Progenitor cell of endocrine pancreas (in vitro differentiated cells): ENCODE measurements at regions not wholly inside any gene's neighbourhood (a gene's known extent, or its start where the extent isn't known, plus 50 kb on each side); places are given as distances from the start of the nearest gene placed in this dataset.

Source experiments
- DNase-seq: peaks from one replicate; pipeline ENCODE4 v3.0.0; 2021; ENCODE audit warnings: low spot score; ENCODE audit not compliant: unreplicated experiment
- H3K27ac Mint-ChIP-seq: 2 replicates; pipeline ENCODE4 v1.8.0; 2021; ENCODE audit warnings: mild to moderate bottlenecking, moderate library complexity, mixed read lengths
- H3K27me3 Mint-ChIP-seq: 2 replicates; pipeline ENCODE4 v1.8.0; 2021; ENCODE audit warnings: mixed read lengths
- H3K36me3 Mint-ChIP-seq: 2 replicates; pipeline ENCODE4 v1.8.0; 2022; ENCODE audit warnings: mixed read lengths; ENCODE audit not compliant: insufficient read depth
- H3K4me1 Mint-ChIP-seq: 2 replicates; pipeline ENCODE4 v1.8.0; 2021; ENCODE audit warnings: low read depth, mixed read lengths
- H3K4me3 Mint-ChIP-seq: 2 replicates; pipeline ENCODE4 v1.8.0; 2021; ENCODE audit warnings: low read depth, mild to moderate bottlenecking, moderate library complexity, mixed read lengths
- H3K9me3 Mint-ChIP-seq: 2 replicates; pipeline ENCODE4 v1.8.0; 2021; ENCODE audit warnings: low read depth, mixed read lengths
- TF ChIP-seq, protein P1 (sequence below): fragments of 200-600 bp; sonication (generic); IDR thresholded peaks from one replicate; pipeline ENCODE4 v1.5.0; 2021; ENCODE audit warnings: antibody characterized with exemption, mild to moderate bottlenecking; ENCODE audit not compliant: unreplicated experiment

DNA sequence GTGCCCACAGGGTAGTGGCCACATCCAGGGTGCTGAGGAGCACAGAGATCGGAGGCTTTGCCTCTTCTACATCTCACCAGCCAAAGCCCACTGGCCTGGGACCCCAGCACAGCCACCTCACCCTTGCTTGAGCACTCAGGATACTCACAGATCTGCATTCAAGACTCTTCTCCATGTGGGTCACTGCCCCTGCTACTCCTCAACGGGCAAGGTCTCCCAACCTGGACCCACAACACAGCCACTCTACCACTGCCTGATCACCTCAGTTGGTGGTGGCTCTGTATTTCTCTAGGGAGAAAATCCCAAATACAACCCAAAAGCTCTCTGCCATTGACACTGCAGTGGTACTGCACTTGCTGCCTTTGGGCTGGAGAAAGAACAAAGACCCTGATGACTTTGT lies 190.3 kb upstream of the KLHL4 start:
- DNase-seq, result no peak
- Mint-ChIP-seq H3K4me3 (no peak overlapping the region), H3K27me3 (no peaks in the 10 kb centered on the region), H3K36me3 (no peaks in the 10 kb centered on the region), H3K27ac (no peak overlapping the region), H3K4me1 (peaks cover 2% of the 10 kb centered on the region), H3K9me3 (peaks cover 6% of the 10 kb centered on the region)
- TF ChIP-seq, protein P1, sequence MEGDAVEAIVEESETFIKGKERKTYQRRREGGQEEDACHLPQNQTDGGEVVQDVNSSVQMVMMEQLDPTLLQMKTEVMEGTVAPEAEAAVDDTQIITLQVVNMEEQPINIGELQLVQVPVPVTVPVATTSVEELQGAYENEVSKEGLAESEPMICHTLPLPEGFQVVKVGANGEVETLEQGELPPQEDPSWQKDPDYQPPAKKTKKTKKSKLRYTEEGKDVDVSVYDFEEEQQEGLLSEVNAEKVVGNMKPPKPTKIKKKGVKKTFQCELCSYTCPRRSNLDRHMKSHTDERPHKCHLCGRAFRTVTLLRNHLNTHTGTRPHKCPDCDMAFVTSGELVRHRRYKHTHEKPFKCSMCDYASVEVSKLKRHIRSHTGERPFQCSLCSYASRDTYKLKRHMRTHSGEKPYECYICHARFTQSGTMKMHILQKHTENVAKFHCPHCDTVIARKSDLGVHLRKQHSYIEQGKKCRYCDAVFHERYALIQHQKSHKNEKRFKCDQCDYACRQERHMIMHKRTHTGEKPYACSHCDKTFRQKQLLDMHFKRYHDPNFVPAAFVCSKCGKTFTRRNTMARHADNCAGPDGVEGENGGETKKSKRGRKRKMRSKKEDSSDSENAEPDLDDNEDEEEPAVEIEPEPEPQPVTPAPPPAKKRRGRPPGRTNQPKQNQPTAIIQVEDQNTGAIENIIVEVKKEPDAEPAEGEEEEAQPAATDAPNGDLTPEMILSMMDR, result no peak

GRCh38 chrX:87337267-87337666 lies 180.3 kb upstream of the KLHL4 start:
- Mint-ChIP-seq H3K9me3 (no peaks in the 10 kb centered on the region), H3K27ac (no peak overlapping the region), H3K36me3 (no peaks in the 10 kb centered on the region), H3K4me3 (no peak overlapping the region), H3K4me1 (no peaks in the 10 kb centered on the region), H3K27me3 (no peaks in the 10 kb centered on the region)
- no peak for DNase-seq
- TF ChIP-seq, protein P1, result peak; percentile 36

GRCh38 chrX:87338510-87338909 lies 179.1 kb upstream of the KLHL4 start:
- no peaks in the 10 kb centered on the region for H3K9me3 Mint-ChIP-seq
- H3K4me1 Mint-ChIP-seq, result no peaks in the 10 kb centered on the region
- H3K27me3 Mint-ChIP-seq, result no peaks in the 10 kb centered on the region

GRCh38 chrX:87370865-87371264 lies 146.7 kb upstream of the KLHL4 start:
- no peaks in the 10 kb centered on the region for H3K36me3 Mint-ChIP-seq

More at GRCh38 chrX:87338510-87338909, 179.1 kb upstream of the KLHL4 start:
- H3K36me3 Mint-ChIP-seq, result no peaks in the 10 kb centered on the region
- no peak for DNase-seq
- H3K4me3 Mint-ChIP-seq, result no peak overlapping the region
- H3K27ac Mint-ChIP-seq, result no peak overlapping the region
- TF ChIP-seq, protein P1, result peak; percentile 56

GRCh38 chrX:87374324-87374723 lies 143.3 kb upstream of the KLHL4 start:
- H3K4me1 Mint-ChIP-seq, result no peaks in the 10 kb centered on the region
- TF ChIP-seq, protein P1, result no peak

More at GRCh38 chrX:87370865-87371264, 146.7 kb upstream of the KLHL4 start:
- no peak for DNase-seq
- H3K4me1 Mint-ChIP-seq, result no peaks in the 10 kb centered on the region
- no peak overlapping the region for H3K4me3 Mint-ChIP-seq
- H3K27ac Mint-ChIP-seq, result no peak overlapping the region
- H3K27me3 Mint-ChIP-seq, result no peaks in the 10 kb centered on the region
- TF ChIP-seq, protein P1, result no peak
- H3K9me3 Mint-ChIP-seq, result no peaks in the 10 kb centered on the region

More at GRCh38 chrX:87374324-87374723, 143.3 kb upstream of the KLHL4 start:
- no peak overlapping the region for H3K27ac Mint-ChIP-seq
- no peaks in the 10 kb centered on the region for H3K9me3 Mint-ChIP-seq
- H3K27me3 Mint-ChIP-seq, result no peaks in the 10 kb centered on the region
- DNase-seq, result no peak
- H3K36me3 Mint-ChIP-seq, result no peaks in the 10 kb centered on the region
- H3K4me3 Mint-ChIP-seq, result no peak overlapping the region
